A172 (cell line): ENCODE measurements at regions not wholly inside any gene's neighbourhood (a gene's known extent, or its start where the extent isn't known, plus 50 kb on each side); places are given as distances from the start of the nearest gene placed in this dataset.

ENCODE experiments used
- DNase-seq: peaks from one replicate; pipeline ENCODE4 v3.0.0-alpha.2; 2015; ENCODE audit warnings: low spot score

DNA sequence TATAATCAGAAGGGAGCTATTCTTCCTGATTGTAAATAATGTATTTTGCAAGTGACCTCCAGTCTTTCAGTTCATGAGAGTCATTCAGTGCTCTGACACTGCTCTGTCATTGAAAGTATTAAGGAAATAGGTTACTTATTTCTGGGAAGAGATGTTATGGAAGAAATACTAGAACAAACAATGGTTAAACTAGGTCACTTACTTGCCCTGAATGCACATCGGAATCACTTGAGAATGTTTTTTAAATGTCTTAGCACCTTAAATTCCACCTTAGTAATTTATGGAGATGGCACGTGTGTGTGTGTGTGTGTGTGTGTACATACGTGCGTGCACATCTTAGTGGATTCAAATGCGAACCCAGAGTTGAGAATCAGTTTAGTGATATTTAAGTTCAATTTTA, 126.6 kb upstream of the KCNH7 start:
- no peak for DNase-seq

DNA sequence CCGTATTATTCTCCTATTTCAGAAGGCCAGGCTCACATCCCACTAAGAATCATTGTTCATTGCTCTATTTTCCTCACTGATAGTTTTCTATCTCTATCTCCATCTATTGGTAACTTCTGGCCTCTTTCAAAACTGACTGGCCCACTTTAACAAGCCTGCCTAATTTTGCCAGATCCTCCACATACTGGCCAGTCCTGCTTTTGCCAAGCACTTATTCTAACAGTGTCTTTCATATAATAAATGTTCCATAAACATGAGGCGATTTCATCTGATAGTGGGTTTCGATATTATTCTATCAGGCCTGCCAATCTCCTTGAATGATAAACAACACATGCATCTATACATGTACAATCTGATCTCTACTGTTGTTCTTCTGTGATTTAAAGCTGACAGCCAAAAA, 125.9 kb upstream of the KCNH7 start:
- no peak for DNase-seq

GRCh38 chr2:162963156-162963555, 124.6 kb upstream of the KCNH7 start:
- no peak for DNase-seq

DNA sequence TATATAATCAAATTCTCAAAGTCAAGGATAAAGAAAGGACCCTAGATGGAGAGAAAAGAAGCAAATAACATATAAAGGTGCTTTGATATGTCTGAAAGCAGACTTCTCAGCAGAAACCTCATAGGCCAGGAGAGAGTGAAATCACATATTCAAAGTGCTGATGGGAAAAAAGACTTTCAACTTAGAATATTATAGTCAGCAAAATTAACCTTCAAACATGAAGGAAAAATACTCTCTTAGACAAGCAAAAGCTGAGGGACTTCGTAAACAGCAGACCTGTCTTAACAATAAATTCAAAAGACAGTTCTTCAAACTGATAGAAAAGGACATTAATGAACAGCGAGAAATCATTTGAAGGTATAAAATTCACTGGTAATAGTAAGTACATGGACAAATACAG, 107.2 kb upstream of the KCNH7 start:
- DNase-seq, result no peak

DNA sequence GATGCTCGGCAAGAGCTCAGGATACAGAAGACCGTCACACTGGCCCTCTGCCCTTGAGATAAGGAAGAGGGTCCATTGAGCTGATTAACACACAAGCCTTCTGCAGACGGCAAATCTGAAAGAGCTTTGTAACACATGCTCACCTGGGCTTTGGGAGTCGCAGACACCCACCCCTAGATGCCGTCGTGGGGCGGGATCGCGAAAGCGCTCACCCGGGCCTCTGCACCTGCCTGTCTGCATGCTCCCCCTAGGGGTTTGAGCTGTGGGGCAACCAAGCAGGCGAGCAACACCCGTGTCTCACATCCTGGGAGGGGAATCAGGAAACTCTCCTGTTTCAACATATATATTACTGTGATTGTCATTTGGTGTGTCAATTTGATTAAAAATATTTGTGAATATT, 99.8 kb upstream of the KCNH7 start:
- no peak for DNase-seq

- no peak for DNase-seq
Measured at GRCh38 chr2:162934191-162934590, 95.6 kb upstream of the KCNH7 start.

DNA sequence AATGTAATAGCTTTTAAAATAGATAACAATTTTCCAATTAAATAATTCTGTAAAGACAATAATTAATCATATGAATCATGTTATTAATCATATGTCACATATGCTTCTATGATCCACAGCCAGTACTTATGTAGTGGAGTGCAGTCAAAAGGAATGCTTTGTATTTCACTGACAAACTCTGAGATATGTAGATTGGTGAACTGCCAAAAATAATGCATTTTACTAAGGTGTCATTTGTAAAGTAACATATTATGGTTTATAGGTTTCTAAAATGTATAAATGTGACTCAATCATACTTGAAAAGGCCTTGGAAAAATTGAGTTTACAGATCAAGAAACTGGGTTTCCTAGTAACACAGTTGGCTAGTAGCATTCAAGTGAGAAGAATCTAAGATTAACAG, 93.8 kb upstream of the KCNH7 start:
- DNase-seq, result no peak

DNA sequence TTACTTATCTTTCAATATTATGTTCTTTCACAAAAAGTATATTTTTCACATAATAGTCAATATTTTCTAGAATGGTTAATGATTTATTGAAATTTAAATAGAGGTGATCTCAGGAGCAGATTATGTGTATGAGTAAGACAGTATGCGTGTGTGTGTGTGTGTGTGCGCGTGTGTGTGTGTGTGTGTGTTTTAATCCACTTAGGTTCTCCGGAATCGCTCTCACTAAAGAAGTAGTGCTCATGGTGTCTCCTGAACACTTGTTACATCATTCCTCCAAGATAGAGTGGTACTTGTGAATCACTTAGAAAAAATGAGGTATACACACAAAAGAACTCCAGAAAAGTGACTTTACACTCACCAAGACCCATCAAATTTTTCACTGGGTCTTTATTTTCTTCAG, 91.0 kb upstream of the KCNH7 start:
- peak; percentile 3 for DNase-seq

DNA sequence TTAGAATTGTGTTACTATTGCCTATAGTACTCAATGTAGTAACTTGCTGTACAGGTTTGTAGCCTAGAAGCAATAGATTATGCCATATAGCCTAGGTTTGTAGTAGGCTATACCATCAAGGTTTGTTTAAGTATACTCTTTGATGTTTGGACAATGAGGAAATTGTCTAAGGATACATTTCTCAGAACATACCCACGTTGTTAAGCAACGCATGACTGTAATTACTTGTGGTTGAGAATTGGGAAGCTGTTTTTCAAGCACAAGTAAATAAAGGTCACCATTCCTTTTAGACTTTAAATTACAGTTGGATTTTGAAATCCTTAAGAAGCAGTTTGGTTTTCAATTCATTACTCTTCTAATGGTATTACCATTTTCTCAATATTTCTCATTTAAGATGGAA, 89.8 kb upstream of the KCNH7 start:
- no peak for DNase-seq

DNA sequence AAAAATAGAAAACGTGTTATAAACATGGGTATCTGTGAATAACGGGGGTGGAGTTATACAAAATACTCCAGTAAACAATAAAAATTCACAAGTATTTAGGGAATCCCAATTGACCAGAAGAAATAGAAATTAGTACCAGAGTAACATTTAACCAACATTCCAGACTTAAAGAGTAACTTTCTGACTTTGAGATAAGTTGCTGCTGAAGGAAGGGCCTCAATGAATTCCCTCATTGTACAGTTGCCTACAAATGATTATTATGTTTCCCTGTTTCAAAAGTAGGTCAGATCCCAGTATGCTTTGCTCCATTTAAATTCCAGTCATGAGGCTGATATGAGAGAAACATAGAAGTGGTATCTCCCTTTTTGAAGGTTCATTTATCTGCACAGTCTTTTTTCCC, 88.3 kb upstream of the KCNH7 start:
- peak; percentile 25 for DNase-seq

DNA sequence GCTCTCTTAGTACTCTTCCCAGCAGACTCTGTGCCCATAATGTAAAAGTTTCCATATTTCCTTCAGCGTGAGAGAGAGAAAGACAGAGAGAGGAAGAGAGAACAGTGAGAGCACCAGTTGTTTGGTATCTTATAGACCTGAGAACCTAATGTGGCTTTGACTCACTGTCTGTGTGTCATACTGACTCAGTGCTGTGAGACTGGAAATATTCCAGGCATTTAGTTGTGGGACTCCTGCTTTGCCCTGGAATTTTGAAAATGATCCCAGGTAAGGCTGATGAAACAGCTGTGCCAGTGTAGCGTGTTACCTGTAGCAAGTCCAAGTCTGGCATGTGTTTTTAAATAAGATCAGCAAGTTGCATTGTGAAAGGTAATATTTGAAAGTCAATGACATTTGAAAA, 87.9 kb upstream of the KCNH7 start:
- DNase-seq, result peak; percentile 90

DNA sequence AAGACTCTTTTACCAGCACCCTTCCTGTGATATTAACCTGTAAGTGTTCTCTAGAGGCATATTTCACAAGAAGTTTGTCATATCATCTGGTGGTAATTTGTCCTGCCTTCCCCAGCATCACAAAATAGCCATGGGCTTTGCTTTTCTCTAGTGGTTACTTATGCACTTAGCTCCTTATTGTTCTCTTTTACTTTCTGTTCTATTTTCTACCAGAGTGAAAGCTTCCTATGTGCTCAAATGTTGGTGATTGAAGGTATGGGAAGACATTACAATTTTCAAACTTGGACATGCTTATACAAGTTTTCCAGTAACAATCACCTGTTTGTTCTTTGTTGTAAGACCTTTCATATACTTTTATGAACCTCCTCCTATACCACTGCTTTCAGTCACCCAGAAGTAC, 87.0 kb upstream of the KCNH7 start:
- no peak for DNase-seq

DNA sequence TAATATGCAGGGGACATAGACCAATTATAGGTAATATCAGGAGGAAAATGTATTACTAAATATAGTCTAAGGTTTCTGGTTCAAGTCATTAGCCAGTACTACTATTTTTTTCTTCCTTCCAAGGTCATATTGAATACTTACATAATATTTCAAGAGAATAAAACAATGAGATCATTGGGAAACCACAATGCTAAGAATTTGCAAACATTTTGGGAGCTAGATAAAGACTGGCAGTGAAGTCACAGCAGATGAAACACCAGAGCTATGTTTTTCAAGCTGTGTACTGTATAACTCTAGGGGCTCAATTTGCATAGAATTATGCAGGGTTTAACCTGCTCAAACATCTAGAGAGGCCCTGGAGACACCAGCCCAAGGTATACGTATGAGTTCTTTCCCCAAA, 80.5 kb upstream of the KCNH7 start:
- no peak for DNase-seq

DNA sequence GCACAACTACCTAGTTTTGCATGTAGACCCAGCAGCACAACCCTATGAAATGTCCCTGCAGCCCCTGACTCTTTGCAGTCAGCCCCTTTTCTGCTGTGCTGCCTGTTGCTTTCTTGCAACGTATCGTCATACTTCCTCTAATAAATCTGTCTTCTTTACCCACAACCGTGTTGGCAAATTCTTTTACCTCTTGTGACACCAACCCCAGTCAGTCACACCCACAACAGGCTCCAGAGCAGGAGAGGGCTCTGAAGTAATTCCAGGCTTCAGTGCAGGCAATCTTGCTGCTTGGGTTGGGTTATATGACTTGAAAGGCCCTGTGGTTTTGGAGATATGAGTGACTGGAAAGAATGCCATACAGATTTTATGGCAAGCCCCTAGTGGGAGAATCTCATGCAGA, 79.1 kb upstream of the KCNH7 start:
- DNase-seq, result peak; percentile 10

DNA sequence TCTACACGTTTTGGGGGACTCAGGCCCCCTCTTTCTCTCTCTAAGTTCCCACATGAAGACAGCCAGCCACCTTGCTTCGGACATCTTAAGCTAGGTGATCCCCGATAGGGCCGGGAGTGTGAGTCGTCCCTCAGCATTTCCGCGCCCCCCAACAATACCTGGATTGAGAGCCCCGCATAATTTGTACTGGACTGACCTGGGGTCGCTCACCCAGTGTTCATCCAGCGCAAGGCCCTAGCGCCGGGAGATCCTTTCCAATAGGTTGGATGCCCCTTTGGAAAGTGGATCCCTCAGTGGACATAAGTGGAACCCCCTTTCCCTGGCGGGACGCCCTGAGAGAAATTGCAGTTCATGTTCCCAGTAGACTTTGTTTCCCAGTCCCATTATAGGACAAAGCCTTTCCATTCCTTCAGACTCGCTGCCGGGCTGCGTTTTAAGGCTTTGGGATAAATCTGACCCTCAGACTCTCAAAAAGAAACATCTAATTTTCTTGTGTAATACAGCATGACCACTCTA, 77.8 kb upstream of the KCNH7 start:
- no peak for DNase-seq

DNA sequence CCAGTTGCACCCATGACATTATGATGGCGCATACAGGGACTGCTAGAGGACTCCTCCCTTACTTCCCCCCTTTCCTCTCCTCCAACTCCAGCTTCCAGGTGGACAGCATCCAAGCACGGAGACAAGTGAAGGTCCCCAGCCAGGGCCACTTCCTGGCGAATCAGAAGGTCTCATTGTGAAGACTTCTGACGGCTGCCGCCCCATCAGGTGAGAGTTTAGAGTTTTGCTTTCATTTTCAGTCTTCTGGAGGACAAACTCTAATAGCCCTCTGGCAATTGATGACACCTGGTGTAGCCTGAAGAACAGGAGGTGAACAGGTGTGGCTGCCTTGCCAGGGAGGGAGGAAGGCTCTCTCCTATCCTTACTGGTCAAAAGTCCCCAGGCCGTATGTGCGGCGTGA, 77.3 kb upstream of the KCNH7 start:
- DNase-seq, result no peak

GRCh38 chr2:162914161-162914560, 75.6 kb upstream of the KCNH7 start:
- no peak for DNase-seq

GRCh38 chr2:162912787-162913186, 74.2 kb upstream of the KCNH7 start:
- no peak for DNase-seq

- no peak for DNase-seq
Measured at GRCh38 chr2:162908567-162908966, 70.0 kb upstream of the KCNH7 start.

DNA sequence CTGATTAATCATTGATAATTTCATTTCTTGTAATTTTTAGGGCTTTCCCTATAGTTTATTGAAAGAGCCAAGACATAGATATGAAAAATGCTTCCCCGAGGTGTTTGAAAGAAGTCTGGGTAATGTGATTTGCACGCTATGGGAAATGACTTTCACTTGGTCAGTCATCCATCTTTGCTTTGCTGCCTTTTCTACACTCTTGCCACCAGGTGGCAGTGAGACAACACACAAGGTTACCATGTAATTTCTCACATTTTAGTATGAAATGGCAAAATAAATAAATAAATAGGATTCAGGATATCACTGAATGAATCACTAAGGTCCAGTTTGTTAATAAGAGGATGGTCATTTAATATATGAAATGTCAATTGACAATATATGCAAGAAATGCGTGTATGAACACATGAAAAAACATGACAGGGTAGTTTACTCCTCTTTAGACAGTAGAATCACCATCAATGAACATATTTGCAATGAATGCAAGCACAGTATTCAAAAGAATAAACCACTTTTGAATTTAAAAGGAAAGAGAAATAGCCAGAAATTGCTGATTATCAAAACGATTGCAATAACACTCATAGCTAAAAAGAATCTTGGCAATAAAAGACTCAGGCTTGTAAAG, 52.2 kb upstream of the KCNH7 start:
- peak; percentile 62 for DNase-seq

- no peak for DNase-seq
Measured at GRCh38 chr2:162888652-162889051, 50.1 kb upstream of the KCNH7 start.
